Upper lobe of right lung (tissue), 1 donor: ENCODE measurements at regions not wholly inside any gene's neighbourhood (a gene's known extent, or its start where the extent isn't known, plus 50 kb on each side); places are given as distances from the start of the nearest gene placed in this dataset.

ENCODE experiments used
- ATAC-seq: fragments of 200-7000 bp; cut with Tn5 transposase; one replicate; pipeline ENCODE4 v1.9.1; 2020; ENCODE audit warnings: mild to moderate bottlenecking, moderate library complexity
- DNase-seq: peaks from one replicate; pipeline ENCODE4 v3.0.0-alpha.2; 2020
- H3K27ac ChIP-seq: fragments of 200-600 bp; one replicate; pipeline ENCODE4 v1.8.0; 2022
- H3K27me3 ChIP-seq: fragments of 200-600 bp; one replicate; pipeline ENCODE4 v1.8.0; 2022; ENCODE audit warnings: mild to moderate bottlenecking
- H3K36me3 ChIP-seq: fragments of 200-600 bp; one replicate; pipeline ENCODE4 v1.8.0; 2022
- H3K4me1 ChIP-seq: fragments of 200-600 bp; one replicate; pipeline ENCODE4 v1.8.0; 2022
- H3K4me3 ChIP-seq: fragments of 200-600 bp; one replicate; pipeline ENCODE4 v1.8.0; 2022; ENCODE audit warnings: mild to moderate bottlenecking
- H3K9me3 ChIP-seq: fragments of 200-600 bp; one replicate; pipeline ENCODE4 v1.8.0; 2022
- CTCF ChIP-seq: fragments of 200-600 bp; IDR thresholded peaks from one replicate; pipeline ENCODE4 v1.8.0; 2022; ENCODE audit warnings: antibody characterized with exemption
- intact Hi-C: fragments of 100-400 bp; cut with DNase I; formaldehyde crosslinking; loops from one replicate; pipeline ENCODE4 v1.11.0; 2022
- donor health status: DM: no; HTN: yes; CAD: no; lungs with severe emphysema.

GRCh38 chr6:113292646-113293422, 564.3 kb upstream of the MARCKS start:
- no peak overlapping the region for H3K27ac ChIP-seq

GRCh38 chr6:113293423-113293740, 563.8 kb upstream of the MARCKS start:
- Histone ChIP-seq H3K4me1 (no peaks in the 10 kb centered on the region), H3K4me3 (no peak overlapping the region), H3K27ac (no peak overlapping the region), H3K9me3 (no peaks in the 10 kb centered on the region), H3K36me3 (no peaks in the 10 kb centered on the region), H3K27me3 (no peaks in the 10 kb centered on the region)
- ATAC-seq (no peak), DNase-seq (no peak)
- no peak for TF ChIP-seq CTCF
- intact Hi-C loops: no loop called here

More at GRCh38 chr6:113292646-113293422, 564.3 kb upstream of the MARCKS start:
- no peak for TF ChIP-seq CTCF
- no peaks in the 10 kb centered on the region for H3K36me3 ChIP-seq
- ATAC-seq (no peak), DNase-seq (no peak)
- H3K4me3 ChIP-seq: no peak overlapping the region
- H3K9me3 ChIP-seq: no peaks in the 10 kb centered on the region
- H3K4me1 ChIP-seq: no peaks in the 10 kb centered on the region
- intact Hi-C loops: no loop called here
- no peaks in the 10 kb centered on the region for H3K27me3 ChIP-seq

DNA sequence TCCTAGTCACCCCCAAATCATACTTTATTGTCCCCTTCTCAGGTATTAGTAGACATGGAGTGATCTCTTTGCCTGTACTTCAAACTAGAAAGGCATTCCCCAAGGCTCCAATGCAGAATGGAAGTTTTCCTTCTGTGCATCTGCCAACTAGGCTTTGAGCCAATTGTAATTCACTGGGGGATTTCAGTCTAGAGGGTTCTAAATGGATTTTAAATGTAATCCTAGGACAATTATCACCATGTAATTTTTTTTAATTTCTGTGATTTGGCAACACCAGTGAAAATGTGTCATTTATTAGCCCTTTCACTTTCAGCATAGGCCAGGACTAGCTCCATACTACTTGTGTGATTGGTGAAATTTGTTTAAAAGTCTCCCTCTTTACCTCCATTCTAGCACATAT, 557.6 kb upstream of the MARCKS start:
- Histone ChIP-seq H3K4me3 (no peak overlapping the region), H3K36me3 (no peaks in the 10 kb centered on the region), H3K27me3 (no peaks in the 10 kb centered on the region), H3K9me3 (no peaks in the 10 kb centered on the region), H3K27ac (no peak overlapping the region), H3K4me1 (no peaks in the 10 kb centered on the region)
- ATAC-seq (no peak), DNase-seq (no peak)
- intact Hi-C loops: no loop called here
- no peak for TF ChIP-seq CTCF

- no peak overlapping the region for H3K27ac ChIP-seq
- H3K4me1 ChIP-seq: no peaks in the 10 kb centered on the region
- no peaks in the 10 kb centered on the region for H3K36me3 ChIP-seq
- intact Hi-C loops: no loop called here
- ATAC-seq (no peak), DNase-seq (no peak)
- no peak overlapping the region for H3K4me3 ChIP-seq
- no peak for TF ChIP-seq CTCF
- no peaks in the 10 kb centered on the region for H3K9me3 ChIP-seq
- no peaks in the 10 kb centered on the region for H3K27me3 ChIP-seq
These were observed 555.5 kb upstream of the MARCKS start for GRCh38 chr6:113301651-113302050.

GRCh38 chr6:113304116-113304515, 553.0 kb upstream of the MARCKS start:
- H3K4me1 ChIP-seq: no peaks in the 10 kb centered on the region
- no peak overlapping the region for H3K4me3 ChIP-seq
- DNase-seq: no peak
- intact Hi-C loops: no loop called here
- H3K9me3 ChIP-seq: no peaks in the 10 kb centered on the region
- no peaks in the 10 kb centered on the region for H3K36me3 ChIP-seq
- ATAC-seq: no peak
- no peak for TF ChIP-seq CTCF
- no peaks in the 10 kb centered on the region for H3K27me3 ChIP-seq
- H3K27ac ChIP-seq: no peak overlapping the region
